Stomach (tissue), 4 donors: ENCODE measurements at regions not wholly inside any gene's neighbourhood (a gene's known extent, or its start where the extent isn't known, plus 50 kb on each side); places are given as distances from the start of the nearest gene placed in this dataset.

ENCODE experiments used
- POLR2A ChIP-seq, 4 donors: fragments of 450-650 bp; IDR thresholded peaks; one replicate each; pipeline ENCODE4 v1.6.1; 2016; ENCODE audit warnings: antibody characterized with exemption in 4 of 4, control low read depth in 2 of 4, mild to moderate bottlenecking in 1 of 4, moderate library complexity in 1 of 4
- POLR2AphosphoS5 ChIP-seq, 3 donors: sonication (generic); formaldehyde crosslinking; IDR thresholded peaks; one replicate each; pipeline ENCODE4 v1.6.1; 2016; ENCODE audit warnings: antibody characterized with exemption in 3 of 3
- TF ChIP-seq, protein P1 (sequence below), 7 experiments: fragments of 450-650 bp in 4 of 7; fragments of 200-600 bp in 3 of 7; sonication (generic) in 3 of 7; IDR thresholded peaks; one replicate each; pipeline ENCODE4 v1.5.1; 2016 to 2019; ENCODE audit warnings: antibody characterized with exemption in 7 of 7, control low read depth in 2 of 7, mild to moderate bottlenecking in 1 of 7

GRCh38 chrX:20967725-20968124 lies 406.5 kb upstream of the CNKSR2 start:
- TF ChIP-seq, protein P1, sequence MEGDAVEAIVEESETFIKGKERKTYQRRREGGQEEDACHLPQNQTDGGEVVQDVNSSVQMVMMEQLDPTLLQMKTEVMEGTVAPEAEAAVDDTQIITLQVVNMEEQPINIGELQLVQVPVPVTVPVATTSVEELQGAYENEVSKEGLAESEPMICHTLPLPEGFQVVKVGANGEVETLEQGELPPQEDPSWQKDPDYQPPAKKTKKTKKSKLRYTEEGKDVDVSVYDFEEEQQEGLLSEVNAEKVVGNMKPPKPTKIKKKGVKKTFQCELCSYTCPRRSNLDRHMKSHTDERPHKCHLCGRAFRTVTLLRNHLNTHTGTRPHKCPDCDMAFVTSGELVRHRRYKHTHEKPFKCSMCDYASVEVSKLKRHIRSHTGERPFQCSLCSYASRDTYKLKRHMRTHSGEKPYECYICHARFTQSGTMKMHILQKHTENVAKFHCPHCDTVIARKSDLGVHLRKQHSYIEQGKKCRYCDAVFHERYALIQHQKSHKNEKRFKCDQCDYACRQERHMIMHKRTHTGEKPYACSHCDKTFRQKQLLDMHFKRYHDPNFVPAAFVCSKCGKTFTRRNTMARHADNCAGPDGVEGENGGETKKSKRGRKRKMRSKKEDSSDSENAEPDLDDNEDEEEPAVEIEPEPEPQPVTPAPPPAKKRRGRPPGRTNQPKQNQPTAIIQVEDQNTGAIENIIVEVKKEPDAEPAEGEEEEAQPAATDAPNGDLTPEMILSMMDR (IDR thresholded peaks at IDR 0.05) = no peak
- TF ChIP-seq POLR2A (IDR thresholded peaks at IDR 0.05) (no peak), POLR2AphosphoS5 (IDR thresholded peaks at IDR 0.05) (no peak)
